Forelimb muscle (tissue), 1 donor: ENCODE measurements at regions not wholly inside any gene's neighbourhood (a gene's known extent, or its start where the extent isn't known, plus 50 kb on each side); places are given as distances from the start of the nearest gene placed in this dataset.
"Not testable (repeated sequence)": the region's sequence is repeated elsewhere in the genome, so short reads cannot be mapped to it uniquely, and the experiment has no call there.

Experiments used
- DNase-seq: peaks from one replicate; pipeline ENCODE4 v3.0.0-alpha.2; 2013; ENCODE audit warnings: low read depth

- not testable (repeated sequence) for DNase-seq
Measured at GRCh38 chr3:198147213-198147612, 187.2 kb downstream of the LMLN start.

GRCh38 chr3:198147993-198148392, 188.0 kb downstream of the LMLN start:
- not testable (repeated sequence) for DNase-seq

- DNase-seq: not testable (repeated sequence)
Measured at GRCh38 chr3:198149904-198150303, 189.9 kb downstream of the LMLN start.

GRCh38 chr3:198151867-198152266, 191.8 kb downstream of the LMLN start:
- not testable (repeated sequence) for DNase-seq

- not testable (repeated sequence) for DNase-seq
Measured at GRCh38 chr3:198155771-198156170, 195.8 kb downstream of the LMLN start.

GRCh38 chr3:198157231-198157868, 197.3 kb downstream of the LMLN start:
- DNase-seq: not testable (repeated sequence)

GRCh38 chr3:198158007-198158406, 198.0 kb downstream of the LMLN start:
- DNase-seq: not testable (repeated sequence)

- DNase-seq: not testable (repeated sequence)
Measured at GRCh38 chr3:198167339-198168039, 207.5 kb downstream of the LMLN start.

GRCh38 chr3:198170781-198171180, 210.8 kb downstream of the LMLN start:
- DNase-seq: not testable (repeated sequence)

GRCh38 chr3:198173080-198173479, 213.1 kb downstream of the LMLN start:
- DNase-seq: not testable (repeated sequence)

- not testable (repeated sequence) for DNase-seq
Measured at GRCh38 chr3:198173929-198174574, 214.0 kb downstream of the LMLN start.
